HepG2 (cell line): ENCODE measurements at regions not wholly inside any gene's neighbourhood (a gene's known extent, or its start where the extent isn't known, plus 50 kb on each side); places are given as distances from the start of the nearest gene placed in this dataset.

Experiments
- CREB1 ChIP-seq, 2 experiments: fragments of 450-650 bp in 1 of 2; IDR thresholded peaks; 2 replicates each; pipeline ENCODE4 v1.6.1; 2016 to 2017; ENCODE audit warnings: control low read depth in 1 of 2, mild to moderate bottlenecking in 1 of 2, missing compliant biosample characterization in 1 of 2, missing genetic modification characterization in 1 of 2
- CTCF ChIP-seq: sonication (generic); formaldehyde crosslinking; IDR thresholded peaks from 2 replicates; pipeline ENCODE4 v1.5.0; 2020; ENCODE audit warnings: mild to moderate bottlenecking, missing genetic modification reagents, moderate library complexity
- FOSL2 ChIP-seq: sonication (generic); formaldehyde crosslinking; IDR thresholded peaks from 2 replicates; pipeline ENCODE4 v1.4.0; 2020; ENCODE audit warnings: missing genetic modification reagents
- ZBED4 ChIP-seq: sonication (generic); formaldehyde crosslinking; IDR thresholded peaks from 2 replicates; pipeline ENCODE4 v1.4.0; 2020; ENCODE audit warnings: missing genetic modification reagents, borderline replicate concordance
- TF ChIP-seq, protein P1 (sequence below), 2 experiments: fragments of 450-650 bp in 1 of 2; sonication (generic) in 1 of 2; formaldehyde crosslinking; IDR thresholded peaks; 2 replicates each; pipeline versions ENCODE4 v1.5.0 to v1.8.0; 2020 to 2022; ENCODE audit warnings: mild to moderate bottlenecking in 1 of 2, missing genetic modification reagents in 1 of 2

- TF ChIP-seq CREB1 (IDR thresholded peaks at IDR 0.05) (no peak), CREB1 (CRISPR knock-in tag; IDR thresholded peaks at IDR 0.05) (no peak), ZBED4 (CRISPR knock-in tag) (no peak), FOSL2 (CRISPR knock-in tag) (no peak), CTCF (CRISPR knock-in tag) (no peak)
- TF ChIP-seq, protein P1, sequence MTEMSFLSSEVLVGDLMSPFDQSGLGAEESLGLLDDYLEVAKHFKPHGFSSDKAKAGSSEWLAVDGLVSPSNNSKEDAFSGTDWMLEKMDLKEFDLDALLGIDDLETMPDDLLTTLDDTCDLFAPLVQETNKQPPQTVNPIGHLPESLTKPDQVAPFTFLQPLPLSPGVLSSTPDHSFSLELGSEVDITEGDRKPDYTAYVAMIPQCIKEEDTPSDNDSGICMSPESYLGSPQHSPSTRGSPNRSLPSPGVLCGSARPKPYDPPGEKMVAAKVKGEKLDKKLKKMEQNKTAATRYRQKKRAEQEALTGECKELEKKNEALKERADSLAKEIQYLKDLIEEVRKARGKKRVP (CRISPR knock-in tag; IDR thresholded peaks at IDR 0.05), result no peak
These were observed 268.4 kb upstream of the ARGLU1 start for GRCh38 chr13:106836186-106836802.
